ENCODE measurements at regions not wholly inside any gene's neighbourhood (a gene's known extent, or its start where the extent isn't known, plus 50 kb on each side); places are given as distances from the start of the nearest gene placed in this dataset.

GRCh38 chr5:94017579-94017978 is 276.2 kb upstream of the POU5F2 start:
- no peak overlapping the region for H2BK120ac ChIP-seq (ENCODE audit: low read depth, low read length)
- H3K4me1 ChIP-seq (ENCODE audit: control insufficient read depth, insufficient read depth, low read length): no peaks in the 10 kb centered on the region; the same call in 1 of the 2 replicates
- H4K5ac ChIP-seq (ENCODE audit: low read depth, low read length): no peak overlapping the region
- no peak overlapping the region for H2AK5ac ChIP-seq (ENCODE audit: low read depth, low read length)
- no peak overlapping the region for H2BK20ac ChIP-seq (ENCODE audit: low read depth, low read length)
- TF ChIP-seq MAFK (IDR thresholded peaks at IDR 0.05; ENCODE audit: low read depth, low read length) (peak; percentile 76), RFX5 (IDR thresholded peaks at IDR 0.05; ENCODE audit: low read depth, low read length) (no peak)
- no peak overlapping the region for H2BK15ac ChIP-seq (ENCODE audit: low read depth, low read length)
- DNase-seq: peak; percentile 52
- WGBS, 2 experiments (ENCODE audit: extremely low coverage in 2 of 2, insufficient read length in 1 of 2): no CpG with 5 or more reads among the region's 2 CpGs
- H3K27me3 ChIP-seq (ENCODE audit: control insufficient read depth, insufficient read depth, low read length): no peaks in the 10 kb centered on the region
- no peak overlapping the region for H3K23ac ChIP-seq (ENCODE audit: low read depth, low read length)
- POLR2A ChIA-PET (ENCODE audit: unreplicated experiment): no interaction called here
- no peak overlapping the region for H4K91ac ChIP-seq (ENCODE audit: insufficient read depth, low read depth, low read length)
- dilution Hi-C loops (cut with HindIII; ENCODE audit: low sequenced_read_pairs, unreplicated experiment): no loop called here
- BruUV-seq (replicated peaks): no TSS peak
- H3K14ac ChIP-seq (replicated peaks; ENCODE audit: low read depth, low read length): no peak overlapping the region
- H3K56ac ChIP-seq (ENCODE audit: extremely low read depth, insufficient read depth, low read length): no peak overlapping the region
- no peak overlapping the region for H2AFZ ChIP-seq (replicated peaks; ENCODE audit: low read length, poor library complexity)
- no peak overlapping the region for H3K27ac ChIP-seq (ENCODE audit: insufficient read depth, low read length)
- H3K4me3 ChIP-seq (ENCODE audit: insufficient read depth, low read depth, low read length): no peak overlapping the region
- H3K4me2 ChIP-seq (ENCODE audit: low read depth, low read length): no peak overlapping the region
- intact Hi-C loops (cut with micrococcal nuclease): no loop called here
- no peaks in the 10 kb centered on the region; the same call in 1 of the 2 replicates for H3K9me3 ChIP-seq (ENCODE audit: control insufficient read depth, insufficient read depth, low read length)
- no peak for ATAC-seq (ENCODE audit: low read depth)
- 0 out of 2 replicates have a peak, but pooled peaks cover 4% of the 10 kb centered on the region for H3K9me1 ChIP-seq (ENCODE audit: insufficient read depth, low read length)
- H3K18ac ChIP-seq (ENCODE audit: low read depth, low read length): no peak overlapping the region
- H3K79me1 ChIP-seq (ENCODE audit: low read depth in 1 of 2, low read length in 2 of 2): peaks cover 4 to 11% of the 10 kb centered on the region in 2 experiments; a peak in 2 of 4 replicates
- no peaks in the 10 kb centered on the region for H4K20me1 ChIP-seq (ENCODE audit: insufficient read depth, low read length)
- H4K8ac ChIP-seq (ENCODE audit: low read depth in 2 of 2, low read length in 2 of 2): no peak overlapping the region
- no peaks in the 10 kb centered on the region for H3K36me3 ChIP-seq (ENCODE audit: control insufficient read depth, insufficient read depth, low read length)
- no peak overlapping the region for H2AK9ac ChIP-seq (replicated peaks; ENCODE audit: low read depth, low read length, poor library complexity)
- H3K4ac ChIP-seq (ENCODE audit: low read depth, low read length): no peak overlapping the region
- H3K9ac ChIP-seq (ENCODE audit: low read depth, low read length): no peak overlapping the region
- CTCF ChIA-PET: no interaction called here
- in situ Hi-C loops (cut with MboI; ENCODE audit: low sequenced_read_pairs): no loop called here
- H2BK5ac ChIP-seq (ENCODE audit: low read depth, low read length, poor library complexity, severe bottlenecking): no peak overlapping the region
